ENCODE measurements at regions not wholly inside any gene's neighbourhood (a gene's known extent, or its start where the extent isn't known, plus 50 kb on each side); places are given as distances from the start of the nearest gene placed in this dataset.
A peak's percentile ranks its signal among the peaks of the same experiment; 100 is the strongest.

DNA sequence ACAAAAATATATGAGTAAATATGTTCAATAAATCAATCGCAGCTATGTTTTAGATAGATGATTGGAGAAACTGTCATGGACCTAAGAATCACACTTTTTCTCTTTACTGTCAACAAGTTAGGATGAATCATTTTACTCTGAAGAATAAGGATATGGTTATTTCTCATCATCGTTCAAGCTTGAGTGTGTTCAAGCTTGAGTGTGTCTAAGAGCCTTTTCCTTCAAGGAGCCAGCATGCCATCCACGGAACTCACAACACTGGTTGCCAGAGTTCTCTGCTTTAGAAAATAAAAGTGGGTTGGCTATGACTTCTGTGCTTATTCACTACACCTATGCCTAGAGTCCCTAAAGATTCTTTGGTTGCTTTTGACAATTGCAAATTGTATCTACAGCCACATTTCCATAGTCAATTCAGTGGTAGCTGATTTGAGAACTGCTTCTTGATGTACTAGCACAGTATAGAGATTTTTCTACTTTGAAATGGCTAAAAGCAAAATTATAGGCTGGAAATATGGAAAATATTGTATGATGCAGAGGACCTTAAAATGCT is 58.1 kb upstream of the SCEL start:
- H3K4me1 Mint-ChIP-seq, result peaks cover 15% of the 10 kb centered on the region
- H3K27ac Mint-ChIP-seq, result peak overlapping the region in 1 of 7 donors; percentile 88
- Histone ChIP-seq H3K4me1 (ENCODE audit: control insufficient read depth in 1 of 2, insufficient read depth in 2 of 2, low read length in 2 of 2) (peaks cover 5 to 7% of the 10 kb centered on the region in 2 donors), H3K4me3 (replicated peaks in 1 of 3; ENCODE audit: low read depth in 2 of 3, low read length in 3 of 3) (no peak overlapping the region), H3K79me2 (ENCODE audit: insufficient read depth, low read length) (no peaks in the 10 kb centered on the region), H2AFZ (ENCODE audit: insufficient read depth, low read depth, low read length, poor library complexity, severe bottlenecking) (peak overlapping the region; percentile 78), H3K4me2 (replicated peaks; ENCODE audit: extremely low read depth, low read length, poor library complexity, severe bottlenecking) (peak overlapping the region; percentile 80), H3K27me3 (ENCODE audit: control insufficient read depth in 2 of 2, insufficient read depth in 2 of 2, low read length in 2 of 2) (no peaks in the 10 kb centered on the region), H3K36me3 (replicated peaks in 1 of 2; ENCODE audit: control insufficient read depth in 1 of 2, insufficient read depth in 2 of 2, low read length in 2 of 2) (no peaks in the 10 kb centered on the region), H3K27ac (ENCODE audit: low read depth in 1 of 2, low read length in 2 of 2) (peak overlapping the region in 1 of 2 donors; percentile 96), H3K9me3 (replicated peaks in 1 of 2; ENCODE audit: control insufficient read depth in 1 of 2, insufficient read depth in 1 of 2, low read length in 2 of 2) (peaks cover 0 to 12% of the 10 kb centered on the region in 2 donors), H3K9ac (ENCODE audit: insufficient read depth, low read length, poor library complexity, severe bottlenecking) (no peak overlapping the region), H4K20me1 (ENCODE audit: insufficient read depth, low read length) (no peaks in the 10 kb centered on the region)
- no peak overlapping the region for H3K4me3 Mint-ChIP-seq
- intact Hi-C loops (cut with micrococcal nuclease), result loop anchor here in 1 of 2 donors (10.0 kb wide), 1 partner anchor 153 kb away; the partner anchor contains the start of gene MYCBP2
- H3K27me3 Mint-ChIP-seq (ENCODE audit: low read depth in 3 of 3), result no peaks in the 10 kb centered on the region
- DNase-seq, result no peak
- no CpG with 5 or more reads among the region's 3 CpGs for WGBS (ENCODE audit: insufficient coverage)
- TF ChIP-seq, protein P1, sequence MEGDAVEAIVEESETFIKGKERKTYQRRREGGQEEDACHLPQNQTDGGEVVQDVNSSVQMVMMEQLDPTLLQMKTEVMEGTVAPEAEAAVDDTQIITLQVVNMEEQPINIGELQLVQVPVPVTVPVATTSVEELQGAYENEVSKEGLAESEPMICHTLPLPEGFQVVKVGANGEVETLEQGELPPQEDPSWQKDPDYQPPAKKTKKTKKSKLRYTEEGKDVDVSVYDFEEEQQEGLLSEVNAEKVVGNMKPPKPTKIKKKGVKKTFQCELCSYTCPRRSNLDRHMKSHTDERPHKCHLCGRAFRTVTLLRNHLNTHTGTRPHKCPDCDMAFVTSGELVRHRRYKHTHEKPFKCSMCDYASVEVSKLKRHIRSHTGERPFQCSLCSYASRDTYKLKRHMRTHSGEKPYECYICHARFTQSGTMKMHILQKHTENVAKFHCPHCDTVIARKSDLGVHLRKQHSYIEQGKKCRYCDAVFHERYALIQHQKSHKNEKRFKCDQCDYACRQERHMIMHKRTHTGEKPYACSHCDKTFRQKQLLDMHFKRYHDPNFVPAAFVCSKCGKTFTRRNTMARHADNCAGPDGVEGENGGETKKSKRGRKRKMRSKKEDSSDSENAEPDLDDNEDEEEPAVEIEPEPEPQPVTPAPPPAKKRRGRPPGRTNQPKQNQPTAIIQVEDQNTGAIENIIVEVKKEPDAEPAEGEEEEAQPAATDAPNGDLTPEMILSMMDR (IDR thresholded peaks at IDR 0.05), result no peak
- no peaks in the 10 kb centered on the region for H3K36me3 Mint-ChIP-seq
- peaks cover 4 to 14% (median 6%) of the 10 kb centered on the region in 7 donors for H3K9me3 Mint-ChIP-seq

DNA sequence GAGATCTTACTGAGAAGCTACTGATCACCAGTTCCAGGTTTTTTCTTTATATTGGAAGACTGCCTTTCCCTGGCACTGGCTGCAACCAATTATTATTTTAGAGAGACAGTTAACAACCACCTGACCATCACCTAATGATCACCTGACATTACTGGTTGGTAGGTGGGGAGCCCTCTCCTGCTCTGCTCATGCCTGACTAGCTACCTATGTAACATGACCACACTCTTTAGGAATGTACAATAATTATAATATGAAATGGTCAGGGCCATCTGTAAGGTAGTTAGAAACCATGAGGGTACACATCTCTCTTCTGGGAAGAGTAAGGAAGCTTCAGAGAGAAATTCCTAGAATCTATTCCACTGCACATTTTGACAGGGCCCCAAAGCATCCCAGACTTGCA is 59.0 kb upstream of the SCEL start:
- H3K4me2 ChIP-seq (replicated peaks; ENCODE audit: extremely low read depth, low read length, poor library complexity, severe bottlenecking), result no peak overlapping the region
- H3K27ac ChIP-seq (ENCODE audit: low read depth in 1 of 2, low read length in 2 of 2), result no peak overlapping the region
- H3K27me3 ChIP-seq (ENCODE audit: control insufficient read depth in 2 of 2, insufficient read depth in 2 of 2, low read length in 2 of 2), result no peaks in the 10 kb centered on the region
- no peaks in the 10 kb centered on the region for H3K36me3 ChIP-seq (replicated peaks in 1 of 2; ENCODE audit: control insufficient read depth in 1 of 2, insufficient read depth in 2 of 2, low read length in 2 of 2)
- Mint-ChIP-seq H3K4me1 (peaks cover 15% of the 10 kb centered on the region), H3K4me3 (no peak overlapping the region), H3K9me3 (peaks cover 4 to 14% (median 6%) of the 10 kb centered on the region in 7 donors), H3K27me3 (ENCODE audit: low read depth in 3 of 3) (no peaks in the 10 kb centered on the region), H3K36me3 (no peaks in the 10 kb centered on the region), H3K27ac (no peak overlapping the region)
- H3K4me1 ChIP-seq (ENCODE audit: control insufficient read depth in 1 of 2, insufficient read depth in 2 of 2, low read length in 2 of 2), result peaks cover 5 to 7% of the 10 kb centered on the region in 2 donors
- no peak overlapping the region for H3K9ac ChIP-seq (ENCODE audit: insufficient read depth, low read length, poor library complexity, severe bottlenecking)
- H3K4me3 ChIP-seq (replicated peaks in 1 of 3; ENCODE audit: low read depth in 2 of 3, low read length in 3 of 3), result no peak overlapping the region
- TF ChIP-seq, protein P1 (IDR thresholded peaks at IDR 0.05), result no peak
- intact Hi-C loops (cut with micrococcal nuclease), result loop anchor here in 1 of 2 donors (10.0 kb wide), 1 partner anchor 152 kb away; the partner anchor contains the start of gene MYCBP2
- no peak overlapping the region for H2AFZ ChIP-seq (ENCODE audit: insufficient read depth, low read depth, low read length, poor library complexity, severe bottlenecking)
- H3K79me2 ChIP-seq (ENCODE audit: insufficient read depth, low read length), result no peaks in the 10 kb centered on the region
- H4K20me1 ChIP-seq (ENCODE audit: insufficient read depth, low read length), result no peaks in the 10 kb centered on the region
- H3K9me3 ChIP-seq (replicated peaks in 1 of 2; ENCODE audit: control insufficient read depth in 1 of 2, insufficient read depth in 1 of 2, low read length in 2 of 2), result peaks cover 0 to 12% of the 10 kb centered on the region in 2 donors
- no peak for DNase-seq

All from CD14-positive monocyte (primary cell).